ENCODE measurements at regions not wholly inside any gene's neighbourhood (a gene's known extent, or its start where the extent isn't known, plus 50 kb on each side); places are given as distances from the start of the nearest gene placed in this dataset.

- no peak overlapping the region for H3K27ac ChIP-seq
- no peaks in the 10 kb centered on the region for H3K36me3 ChIP-seq
- H3K4me3 ChIP-seq = no peak overlapping the region
- DNase-seq (ENCODE audit: low spot score) = no peak
- H3K9me3 ChIP-seq = no peaks in the 10 kb centered on the region
- intact Hi-C loops (cut with DNase I) = no loop called here
- TF ChIP-seq POLR2AphosphoS5 (IDR thresholded peaks at IDR 0.05) (no peak), POLR2A (IDR thresholded peaks at IDR 0.05) (no peak), CTCF (IDR thresholded peaks at IDR 0.05) (no peak)
- no peaks in the 10 kb centered on the region for H3K4me1 ChIP-seq (replicated peaks)
- no peaks in the 10 kb centered on the region for H3K27me3 ChIP-seq (replicated peaks; ENCODE audit: insufficient read depth)
- WGBS = 58% methylated on average over 6 of the region's 6 CpGs
Observed at GRCh38 chr13:33450956-33451709, 165.6 kb upstream of the STARD13 start.

DNA sequence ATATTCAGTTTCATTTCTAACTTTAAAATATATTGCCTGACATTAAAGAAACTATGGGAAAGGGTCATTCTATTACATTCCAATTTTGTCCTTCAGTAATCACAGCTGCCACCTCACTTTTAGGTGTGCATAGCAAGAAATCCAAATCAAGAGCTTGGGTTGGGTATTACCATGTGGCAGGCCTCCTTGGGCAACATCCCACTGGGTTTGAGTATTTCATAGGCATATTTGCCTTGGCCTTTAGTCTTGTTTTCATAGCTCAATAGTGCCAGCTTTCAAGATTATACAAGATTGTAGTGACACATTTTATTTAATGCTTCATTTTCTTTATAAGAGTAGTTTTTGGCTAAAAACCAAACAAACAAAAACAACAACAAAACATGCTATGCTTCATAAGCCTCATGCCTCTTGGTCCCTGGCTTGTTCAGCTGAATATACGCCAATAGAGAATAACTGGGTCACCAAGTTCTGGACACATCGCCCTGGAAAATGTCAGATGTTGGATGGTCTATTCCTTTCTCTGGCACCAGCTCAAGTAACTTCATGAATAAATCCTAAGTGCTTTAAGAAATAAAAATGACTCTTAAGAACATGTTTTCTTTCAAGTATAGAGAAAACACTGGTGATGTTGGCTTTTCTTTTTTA is 167.4 kb upstream of the STARD13 start:
- intact Hi-C loops (cut with DNase I) = no loop called here
- TF ChIP-seq POLR2AphosphoS5 (IDR thresholded peaks at IDR 0.05) = no peak
- no peak for TF ChIP-seq CTCF (IDR thresholded peaks at IDR 0.05)
- no peak for TF ChIP-seq POLR2A (IDR thresholded peaks at IDR 0.05)
- no peak for DNase-seq (ENCODE audit: low spot score)
- Histone ChIP-seq H3K4me3 (no peak overlapping the region), H3K9me3 (no peaks in the 10 kb centered on the region), H3K4me1 (replicated peaks) (no peaks in the 10 kb centered on the region), H3K27me3 (replicated peaks; ENCODE audit: insufficient read depth) (no peaks in the 10 kb centered on the region), H3K36me3 (no peaks in the 10 kb centered on the region), H3K27ac (no peak overlapping the region)
- 26% methylated on average over 2 of the region's 2 CpGs for WGBS

GRCh38 chr13:33453936-33454335 is 168.4 kb upstream of the STARD13 start:
- TF ChIP-seq POLR2AphosphoS5 (IDR thresholded peaks at IDR 0.05) = no peak
- no peak for TF ChIP-seq POLR2A (IDR thresholded peaks at IDR 0.05)
- TF ChIP-seq CTCF (IDR thresholded peaks at IDR 0.05) = no peak
- Histone ChIP-seq H3K4me1 (replicated peaks) (no peaks in the 10 kb centered on the region), H3K9me3 (no peaks in the 10 kb centered on the region), H3K36me3 (no peaks in the 10 kb centered on the region), H3K27ac (no peak overlapping the region), H3K27me3 (replicated peaks; ENCODE audit: insufficient read depth) (no peaks in the 10 kb centered on the region), H3K4me3 (no peak overlapping the region)
- intact Hi-C loops (cut with DNase I) = no loop called here
- WGBS = 78% methylated on average over 2 of the region's 2 CpGs
- DNase-seq (ENCODE audit: low spot score) = no peak

DNA sequence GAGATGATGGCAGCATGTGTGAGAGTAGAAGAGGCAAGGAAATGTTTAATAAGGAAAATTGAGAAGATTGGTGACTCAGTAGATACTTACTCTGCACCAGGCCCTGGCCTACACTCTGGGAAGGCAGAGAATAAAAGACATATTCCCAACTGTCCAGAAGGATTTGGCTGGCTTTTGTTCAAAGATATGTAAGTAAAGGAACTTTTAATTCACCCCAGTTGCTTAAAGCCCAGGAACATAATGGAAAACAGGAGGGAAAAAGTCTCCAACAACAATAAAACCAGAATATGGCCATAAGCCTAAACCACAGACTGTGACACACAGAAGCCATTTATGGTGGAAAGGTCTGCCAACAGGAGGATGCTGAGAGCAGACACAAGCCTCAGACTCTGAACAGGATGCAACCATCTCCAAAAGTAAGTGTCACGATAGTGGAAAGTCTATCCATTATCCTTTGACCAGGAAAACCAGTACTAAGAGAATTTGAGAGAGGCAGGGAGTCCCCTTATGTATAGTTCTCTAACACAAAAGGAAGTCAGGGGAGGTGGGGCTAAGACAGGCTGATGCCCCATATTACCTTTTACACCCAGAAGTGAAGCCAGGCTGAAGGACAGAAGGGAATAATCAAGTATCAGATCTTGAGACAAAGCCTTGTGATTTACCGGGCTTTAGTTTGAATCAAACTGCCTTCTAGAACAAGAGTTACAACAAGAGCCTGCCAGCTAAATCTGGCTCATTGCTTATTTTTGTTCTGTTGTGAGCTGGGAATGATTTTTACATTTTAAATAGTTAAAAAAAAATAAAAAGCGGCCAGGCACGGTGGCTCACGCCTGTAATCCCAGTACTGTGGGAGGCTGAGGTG is 169.5 kb upstream of the STARD13 start:
- no peak for DNase-seq (ENCODE audit: low spot score)
- 28% methylated on average over 5 of the region's 5 CpGs for WGBS
- TF ChIP-seq CTCF (IDR thresholded peaks at IDR 0.05) (no peak), POLR2A (IDR thresholded peaks at IDR 0.05) (no peak), POLR2AphosphoS5 (IDR thresholded peaks at IDR 0.05) (no peak)
- no peaks in the 10 kb centered on the region for H3K27me3 ChIP-seq (replicated peaks; ENCODE audit: insufficient read depth)
- no peaks in the 10 kb centered on the region for H3K9me3 ChIP-seq
- H3K4me1 ChIP-seq (replicated peaks) = no peaks in the 10 kb centered on the region
- H3K4me3 ChIP-seq = no peak overlapping the region
- intact Hi-C loops (cut with DNase I) = no loop called here
- peak overlapping the region; percentile 3 to 44 for H3K27ac ChIP-seq
- H3K36me3 ChIP-seq = no peaks in the 10 kb centered on the region
